ENCODE measurements at regions not wholly inside any gene's neighbourhood (a gene's known extent, or its start where the extent isn't known, plus 50 kb on each side); places are given as distances from the start of the nearest gene placed in this dataset.
"Not testable (repeated sequence)": the region's sequence is repeated elsewhere in the genome, so short reads cannot be mapped to it uniquely, and the experiment has no call there.

- DNase-seq (ENCODE audit: low read depth) = no peak
Observed at GRCh38 chr1:208465786-208466590, 221.8 kb upstream of the PLXNA2 start.

- DNase-seq (ENCODE audit: low read depth) = no peak
Observed at GRCh38 chr1:208467151-208467780, 223.1 kb upstream of the PLXNA2 start.

- DNase-seq (ENCODE audit: low read depth) = peak; percentile 12
Observed at GRCh38 chr1:208475449-208475848, 231.3 kb upstream of the PLXNA2 start.

GRCh38 chr1:208475951-208476845 lies 232.0 kb upstream of the PLXNA2 start:
- no peak for DNase-seq (ENCODE audit: low read depth)

GRCh38 chr1:208476846-208477170 lies 232.6 kb upstream of the PLXNA2 start:
- no peak for DNase-seq (ENCODE audit: low read depth)

- no peak for DNase-seq (ENCODE audit: low read depth)
Observed at GRCh38 chr1:208479435-208479834, 235.3 kb upstream of the PLXNA2 start.

GRCh38 chr1:208485512-208485911 lies 241.3 kb upstream of the PLXNA2 start:
- no peak for DNase-seq (ENCODE audit: low read depth)

- no peak for DNase-seq (ENCODE audit: low read depth)
Observed at GRCh38 chr1:208486677-208487076, 242.5 kb upstream of the PLXNA2 start.

GRCh38 chr1:208488432-208488831 lies 244.2 kb upstream of the PLXNA2 start:
- not testable (repeated sequence) for DNase-seq (ENCODE audit: low read depth)

GRCh38 chr1:208496467-208497371 lies 252.5 kb upstream of the PLXNA2 start:
- no peak for DNase-seq (ENCODE audit: low read depth)

- no peak for DNase-seq (ENCODE audit: low read depth)
Observed at GRCh38 chr1:208497866-208498541, 253.8 kb upstream of the PLXNA2 start.

- DNase-seq (ENCODE audit: low read depth) = no peak
Observed at GRCh38 chr1:208499026-208499425, 254.8 kb upstream of the PLXNA2 start.

GRCh38 chr1:208499601-208500000 lies 255.4 kb upstream of the PLXNA2 start:
- DNase-seq (ENCODE audit: low read depth) = no peak

- no peak for DNase-seq (ENCODE audit: low read depth)
Observed at GRCh38 chr1:208500375-208500774, 256.2 kb upstream of the PLXNA2 start.

GRCh38 chr1:208501542-208501941 lies 257.4 kb upstream of the PLXNA2 start:
- no peak for DNase-seq (ENCODE audit: low read depth)

- no peak for DNase-seq (ENCODE audit: low read depth)
Observed at GRCh38 chr1:208503787-208504186, 259.6 kb upstream of the PLXNA2 start.

GRCh38 chr1:208506812-208507211 lies 262.6 kb upstream of the PLXNA2 start:
- DNase-seq (ENCODE audit: low read depth) = no peak

- no peak for DNase-seq (ENCODE audit: low read depth)
Observed at GRCh38 chr1:208509072-208509471, 264.9 kb upstream of the PLXNA2 start.

- DNase-seq (ENCODE audit: low read depth) = peak; percentile 19
Observed at GRCh38 chr1:208510192-208510952, 266.2 kb upstream of the PLXNA2 start.

All from myocyte (in vitro differentiated cells).